ENCODE measurements at regions not wholly inside any gene's neighbourhood (a gene's known extent, or its start where the extent isn't known, plus 50 kb on each side); places are given as distances from the start of the nearest gene placed in this dataset.

- no peak overlapping the region for H3K4me3 ChIP-seq (ENCODE audit: low read length)
- TF ChIP-seq EP300 (conservative IDR thresholded peaks at IDR 0.05; ENCODE audit: poor library complexity, severe bottlenecking) (peak; percentile 83), EZH2 (IDR thresholded peaks at IDR 0.05; ENCODE audit: borderline replicate concordance, insufficient read depth, low read length, poor library complexity, severe bottlenecking) (no peak), POLR2AphosphoS5 (IDR thresholded peaks at IDR 0.05) (peak; percentile 72), REST (IDR thresholded peaks at IDR 0.05; ENCODE audit: borderline replicate concordance) (peak; percentile 35), RAD21 (conservative IDR thresholded peaks at IDR 0.05) (no peak)
- H3F3A ChIP-seq (ENCODE audit: insufficient read depth, low read length, poor library complexity, severe bottlenecking) = no peaks in the 10 kb centered on the region
- no peaks in the 10 kb centered on the region for H3K79me2 ChIP-seq (replicated peaks; ENCODE audit: insufficient read depth, low read length)
- H3K4me2 ChIP-seq (ENCODE audit: low read length) = peak overlapping the region; percentile 28
- H3K27me3 ChIP-seq (ENCODE audit: insufficient read depth, low read depth, low read length) = no peaks in the 10 kb centered on the region
- H3K9me2 ChIP-seq (ENCODE audit: insufficient read depth, low read length) = no peaks in the 10 kb centered on the region
- no peak overlapping the region for H2AFZ ChIP-seq (ENCODE audit: low read depth, low read length)
- H3K9ac ChIP-seq (ENCODE audit: low read length) = no peak overlapping the region
- no peaks in the 10 kb centered on the region for H3K36me3 ChIP-seq (ENCODE audit: insufficient read depth, low read length)
- no peaks in the 10 kb centered on the region for H4K20me1 ChIP-seq (ENCODE audit: insufficient read depth)
- H3K9me3 ChIP-seq (ENCODE audit: low read length) = no peaks in the 10 kb centered on the region
- H3K27ac ChIP-seq (ENCODE audit: low read length) = no peak overlapping the region
Measured at GRCh38 chr15:87357637-87358313, 898.8 kb downstream of the NTRK3 start.

GRCh38 chr15:87355946-87356345, 900.6 kb downstream of the NTRK3 start:
- H3K9me3 ChIP-seq (ENCODE audit: low read length) = no peaks in the 10 kb centered on the region
- H3K36me3 ChIP-seq (ENCODE audit: insufficient read depth, low read length) = no peaks in the 10 kb centered on the region
- no peak overlapping the region for H3K4me2 ChIP-seq (ENCODE audit: low read length)
- TF ChIP-seq SMC3 (conservative IDR thresholded peaks at IDR 0.05; ENCODE audit: poor library complexity) (no peak), CTCF (IDR thresholded peaks at IDR 0.05; ENCODE audit: poor library complexity, severe bottlenecking) (no peak), MXI1 (conservative IDR thresholded peaks at IDR 0.05; ENCODE audit: poor library complexity, severe bottlenecking) (no peak), RAD21 (conservative IDR thresholded peaks at IDR 0.05) (no peak), REST (IDR thresholded peaks at IDR 0.05; ENCODE audit: borderline replicate concordance) (no peak), POLR2AphosphoS5 (IDR thresholded peaks at IDR 0.05) (no peak), EZH2 (IDR thresholded peaks at IDR 0.05; ENCODE audit: borderline replicate concordance, insufficient read depth, low read length, poor library complexity, severe bottlenecking) (no peak), TAF1 (IDR thresholded peaks at IDR 0.05; ENCODE audit: low read depth) (no peak), EP300 (conservative IDR thresholded peaks at IDR 0.05; ENCODE audit: poor library complexity, severe bottlenecking) (no peak)
- H3K27me3 ChIP-seq (ENCODE audit: insufficient read depth, low read depth, low read length) = no peaks in the 10 kb centered on the region
- no peaks in the 10 kb centered on the region for H3K79me2 ChIP-seq (replicated peaks; ENCODE audit: insufficient read depth, low read length)
- H3K9ac ChIP-seq (ENCODE audit: low read length) = no peak overlapping the region
- H4K20me1 ChIP-seq (ENCODE audit: insufficient read depth) = no peaks in the 10 kb centered on the region
- no peak overlapping the region for H2AFZ ChIP-seq (ENCODE audit: low read depth, low read length)
- no peak overlapping the region for H3K27ac ChIP-seq (ENCODE audit: low read length)
- H3F3A ChIP-seq (ENCODE audit: insufficient read depth, low read length, poor library complexity, severe bottlenecking) = no peaks in the 10 kb centered on the region
- H3K4me3 ChIP-seq (ENCODE audit: low read length) = no peak overlapping the region
- H3K9me2 ChIP-seq (ENCODE audit: insufficient read depth, low read length) = no peaks in the 10 kb centered on the region

Measured in neural cell (in vitro differentiated cells).